SK-N-SH (cell line): ENCODE measurements at regions not wholly inside any gene's neighbourhood (a gene's known extent, or its start where the extent isn't known, plus 50 kb on each side); places are given as distances from the start of the nearest gene placed in this dataset.

Source experiments
- CTCF ChIA-PET: fragments of 300-600, 350-600 bp; formaldehyde crosslinking; extraction: SDS; loops from one replicate; lab custom pipeline; 2021; lab: Yijun Ruan, JAX
- POLR2A ChIA-PET: fragments of 350-600 bp; sonication (Branson Sonifier 250); formaldehyde crosslinking; extraction: SDS; loops from one replicate; lab custom pipeline; 2020; ENCODE audit warnings: antibody characterized with exemption, inconsistent platforms; lab: Yijun Ruan, JAX
- DNase-seq: peaks from one replicate; pipeline ENCODE4 v3.0.0; 2012
- H2AFZ ChIP-seq: fragments of 200-600 bp; sonication (generic); 2 replicates; pipeline ENCODE4 v1.8.1; 2016; ENCODE audit warnings: antibody characterized with exemption, mild to moderate bottlenecking, low read depth
- H3F3A ChIP-seq: fragments of 200-600 bp; sonication (generic); replicated peaks from 2 replicates; pipeline ENCODE3; 2016; ENCODE audit warnings: antibody characterized with exemption, mild to moderate bottlenecking; ENCODE audit not compliant: insufficient read depth
- H3K27ac ChIP-seq, 2 experiments: fragments of 200-500 bp in 1 of 2; fragments of 200-600 bp in 1 of 2; sonication (Bioruptor generic) in 1 of 2; sonication (generic), shearing (Covaris generic) in 1 of 2; 2 replicates each; pipeline versions ENCODE4 v1.5.1 to v1.6.1; 2014 to 2016; ENCODE audit warnings: low read depth in 2 of 2, inconsistent platforms in 1 of 2, low read length in 1 of 2, mild to moderate bottlenecking in 1 of 2, mixed read lengths in 1 of 2
- H3K27me3 ChIP-seq: fragments of 200-600 bp; sonication (generic), shearing (Covaris generic); 2 replicates; pipeline ENCODE4 v1.6.1; 2016; ENCODE audit warnings: mixed run types; ENCODE audit not compliant: insufficient read depth
- H3K36me3 ChIP-seq, 2 experiments: fragments of 200-500 bp in 1 of 2; fragments of 200-600 bp in 1 of 2; sonication (Bioruptor generic) in 1 of 2; sonication (generic) in 1 of 2; replicated peaks in 1 of 2; 2 replicates each; pipeline versions ENCODE3 to v1.5.1; 2014 to 2016; ENCODE audit warnings: low read length in 1 of 2, mild to moderate bottlenecking in 1 of 2; ENCODE audit not compliant: insufficient read depth in 2 of 2, control insufficient read depth in 1 of 2
- H3K4me1 ChIP-seq, 2 experiments: fragments of 200-500 bp in 1 of 2; fragments of 200-600 bp in 1 of 2; sonication (Bioruptor generic) in 1 of 2; sonication (generic), shearing (Covaris generic) in 1 of 2; 2 replicates each; pipeline versions ENCODE4 v1.5.1 to v1.6.1; 2014 to 2016; ENCODE audit warnings: low read depth in 1 of 2, low read length in 1 of 2, mixed run types in 1 of 2; ENCODE audit not compliant: insufficient read depth in 2 of 2, control insufficient read depth in 1 of 2
- H3K4me2 ChIP-seq: fragments of 200-600 bp; sonication (generic), shearing (Covaris generic); 2 replicates; pipeline ENCODE4 v1.6.1; 2017; ENCODE audit warnings: mixed run types
- H3K4me3 ChIP-seq, 2 experiments: fragments of 200-500 bp in 1 of 2; fragments of 200-600 bp in 1 of 2; sonication (Bioruptor generic) in 1 of 2; sonication (generic), shearing (Covaris generic) in 1 of 2; 2 replicates each; pipeline versions ENCODE4 v1.5.1 to v1.8.1; 2014 to 2016; ENCODE audit warnings: low read depth in 2 of 2, inconsistent platforms in 1 of 2, low read length in 1 of 2, mild to moderate bottlenecking in 1 of 2, mixed read lengths in 1 of 2, moderate library complexity in 1 of 2
- H3K79me2 ChIP-seq: fragments of 200-600 bp; sonication (generic); 2 replicates; pipeline ENCODE4 v1.8.1; 2017; ENCODE audit warnings: mild to moderate bottlenecking; ENCODE audit not compliant: insufficient read depth
- H3K9ac ChIP-seq: fragments of 200-600 bp; sonication (generic); 2 replicates; pipeline ENCODE4 v1.6.1; 2017; ENCODE audit warnings: mixed run types
- H3K9me2 ChIP-seq: fragments of 200-600 bp; sonication (generic); 2 replicates; pipeline ENCODE4 v1.6.1; 2017; ENCODE audit warnings: mixed run types
- H3K9me3 ChIP-seq: fragments of 200-600 bp; sonication (generic); 2 replicates; pipeline ENCODE4 v1.6.1; 2017; ENCODE audit warnings: mixed run types, mild to moderate bottlenecking, moderate library complexity
- H4K20me1 ChIP-seq: fragments of 200-600 bp; sonication (generic); 2 replicates; pipeline ENCODE4 v1.6.1; 2017; ENCODE audit warnings: mild to moderate bottlenecking, mixed run types; ENCODE audit not compliant: insufficient read depth
- CTCF ChIP-seq: fragments of 200-600 bp; sonication (generic); IDR thresholded peaks from 2 replicates; pipeline ENCODE4 v1.6.1; 2017; ENCODE audit warnings: antibody characterized with exemption, mild to moderate bottlenecking, moderate library complexity
- ELF1 ChIP-seq: IDR thresholded peaks from 2 replicates; pipeline ENCODE4 v1.4.0; 2012
- EP300 ChIP-seq, 2 experiments: IDR thresholded peaks; 2 replicates each; pipeline versions ENCODE4 v1.4.0 to v1.6.1; 2012; ENCODE audit warnings: borderline replicate concordance in 1 of 2, low read depth in 1 of 2, low read length in 1 of 2
- EZH2phosphoT487 ChIP-seq: fragments of 200-600 bp; sonication (generic); IDR thresholded peaks from 2 replicates; pipeline ENCODE4 v1.6.1; 2017; ENCODE audit warnings: low read depth, mixed run types, mild to moderate bottlenecking, antibody characterized with exemption, moderate library complexity, borderline replicate concordance
- FOSL2 ChIP-seq: IDR thresholded peaks from 2 replicates; pipeline ENCODE4 v1.4.0; 2012; ENCODE audit warnings: low read depth, mild to moderate bottlenecking, moderate library complexity, borderline replicate concordance
- GABPA ChIP-seq: IDR thresholded peaks from 2 replicates; pipeline ENCODE4 v1.4.0; 2012; ENCODE audit warnings: low read depth, mild to moderate bottlenecking
- MAX ChIP-seq: IDR thresholded peaks from 2 replicates; pipeline ENCODE4 v1.4.0; 2012; ENCODE audit warnings: low read depth
- MEF2A ChIP-seq: IDR thresholded peaks from 2 replicates; pipeline ENCODE4 v1.4.0; 2012; ENCODE audit warnings: low read depth, borderline replicate concordance
- NFIC ChIP-seq: IDR thresholded peaks from 2 replicates; pipeline ENCODE4 v1.4.0; 2012; ENCODE audit warnings: borderline replicate concordance
- NRF1 ChIP-seq: IDR thresholded peaks from 2 replicates; pipeline ENCODE4 v1.6.1; 2012; ENCODE audit warnings: low read depth, mild to moderate bottlenecking, low read length
- POLR2AphosphoS5 ChIP-seq: IDR thresholded peaks from 2 replicates; pipeline ENCODE4 v1.6.1; 2012; ENCODE audit warnings: low read depth, low read length
- RFX5 ChIP-seq: IDR thresholded peaks from 2 replicates; pipeline ENCODE4 v1.6.1; 2012; ENCODE audit warnings: mild to moderate bottlenecking, improper control_type of control experiment, low read length
- SMC3 ChIP-seq: IDR thresholded peaks from 2 replicates; pipeline ENCODE4 v1.6.1; 2012; ENCODE audit warnings: low read depth, low read length, improper control_type of control experiment
- TCF12 ChIP-seq: IDR thresholded peaks from 2 replicates; pipeline ENCODE4 v1.4.0; 2012
- YY1 ChIP-seq: IDR thresholded peaks from 2 replicates; pipeline ENCODE4 v1.4.0; 2012; ENCODE audit warnings: low read depth, mild to moderate bottlenecking
- WGBS: methylation state at CpG from one replicate; pipeline ENCODE4 v1.1.6; 2017; ENCODE audit warnings: low lambda C conversion rate; 5-methylcytosine and 5-hydroxymethylcytosine counted together

GRCh38 chr1:181318858-181319235 is 164.5 kb upstream of the CACNA1E start:
- no peak overlapping the region for H3K4me3 ChIP-seq
- H3K9me2 ChIP-seq, result no peaks in the 10 kb centered on the region
- ChIA-PET POLR2A (no interaction called here), CTCF (no interaction called here)
- H3K4me1 ChIP-seq, result no peaks in the 10 kb centered on the region
- H4K20me1 ChIP-seq, result no peaks in the 10 kb centered on the region
- no peak for DNase-seq
- H3K4me2 ChIP-seq, result no peak overlapping the region
- H3K9me3 ChIP-seq, result no peaks in the 10 kb centered on the region
- no peak for TF ChIP-seq GABPA
- no peak for TF ChIP-seq NFIC
- 15% methylated on average over 12 of the region's 12 CpGs for whole genome bisulfite sequencing
- no peak overlapping the region for H3K9ac ChIP-seq
- no peak overlapping the region for H3K27ac ChIP-seq
- H3K79me2 ChIP-seq, result no peaks in the 10 kb centered on the region
- H3K27me3 ChIP-seq, result peaks cover 46% of the 10 kb centered on the region
- no peak overlapping the region for H2AFZ ChIP-seq
- H3F3A ChIP-seq, result no peaks in the 10 kb centered on the region
- H3K36me3 ChIP-seq, result no peaks in the 10 kb centered on the region

- no peaks in the 10 kb centered on the region for H3K36me3 ChIP-seq
- WGBS, result 52% methylated on average over 3 of the region's 3 CpGs
- POLR2A ChIA-PET, result no interaction called here
- no peaks in the 10 kb centered on the region for H3K4me1 ChIP-seq
- H3K9me2 ChIP-seq, result no peaks in the 10 kb centered on the region
- H3K9ac ChIP-seq, result no peak overlapping the region
- no peak overlapping the region for H3K4me3 ChIP-seq
- H3K9me3 ChIP-seq, result no peaks in the 10 kb centered on the region
- no peaks in the 10 kb centered on the region for H4K20me1 ChIP-seq
- H3K79me2 ChIP-seq, result no peaks in the 10 kb centered on the region
- no peak for DNase-seq
- no peaks in the 10 kb centered on the region for H3F3A ChIP-seq
- CTCF ChIA-PET, result no interaction called here
- H3K27ac ChIP-seq, result no peak overlapping the region
- no peak overlapping the region for H2AFZ ChIP-seq
- H3K4me2 ChIP-seq, result no peak overlapping the region
- peaks cover 35% of the 10 kb centered on the region for H3K27me3 ChIP-seq
- no peak for TF ChIP-seq POLR2AphosphoS5
- TF ChIP-seq ELF1, result no peak
- no peak for TF ChIP-seq CTCF
- no peak for TF ChIP-seq EZH2phosphoT487
- TF ChIP-seq RFX5, result no peak
- no peak for TF ChIP-seq MAX
- TF ChIP-seq TCF12, result no peak
- no peak for TF ChIP-seq FOSL2
- no peak for TF ChIP-seq YY1
- TF ChIP-seq MEF2A, result no peak
- TF ChIP-seq SMC3, result no peak
- TF ChIP-seq NRF1, result no peak
- no peak for TF ChIP-seq EP300 (IDR thresholded peaks at IDR 0.05; ENCODE audit: borderline replicate concordance in 1 of 2, low read depth in 1 of 2, low read length in 1 of 2)
These were observed 163.4 kb upstream of the CACNA1E start for GRCh38 chr1:181319907-181320306.
